HG02588 (cell line): ENCODE measurements at regions not wholly inside any gene's neighbourhood (a gene's known extent, or its start where the extent isn't known, plus 50 kb on each side); places are given as distances from the start of the nearest gene placed in this dataset.
"Not testable (repeated sequence)": the region's sequence is repeated elsewhere in the genome, so short reads cannot be mapped to it uniquely, and the experiment has no call there.

ENCODE experiments used
- ATAC-seq: cut with Tn5 transposase; IDR thresholded peaks from one replicate; pipeline ENCODE4 v1.9.1; 2021; ENCODE audit warnings: mild to moderate bottlenecking, moderate library complexity; ENCODE audit not compliant: unreplicated experiment

GRCh38 chrX:66914080-66914479, 275.2 kb upstream of the EDA2R start:
- ATAC-seq = no peak

DNA sequence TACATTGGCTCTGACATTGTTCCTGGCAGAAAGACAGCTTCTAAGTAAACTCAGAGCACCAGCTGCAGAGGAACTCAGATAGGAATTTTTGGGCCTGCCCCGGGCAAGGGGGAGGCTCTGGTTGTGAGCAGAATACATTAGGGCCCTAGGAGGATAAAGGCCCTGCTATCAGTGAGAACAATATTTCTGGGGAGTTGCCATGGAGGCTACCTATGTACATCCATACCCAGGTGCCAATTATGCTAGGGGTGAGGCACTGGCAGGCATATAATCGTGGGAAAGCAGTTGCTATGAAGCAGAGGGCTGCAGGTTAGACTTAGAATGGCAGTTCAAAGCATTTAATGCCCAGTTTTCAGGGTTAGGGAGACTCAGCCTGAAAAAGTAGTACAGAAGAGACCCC, 273.5 kb upstream of the EDA2R start:
- no peak for ATAC-seq

DNA sequence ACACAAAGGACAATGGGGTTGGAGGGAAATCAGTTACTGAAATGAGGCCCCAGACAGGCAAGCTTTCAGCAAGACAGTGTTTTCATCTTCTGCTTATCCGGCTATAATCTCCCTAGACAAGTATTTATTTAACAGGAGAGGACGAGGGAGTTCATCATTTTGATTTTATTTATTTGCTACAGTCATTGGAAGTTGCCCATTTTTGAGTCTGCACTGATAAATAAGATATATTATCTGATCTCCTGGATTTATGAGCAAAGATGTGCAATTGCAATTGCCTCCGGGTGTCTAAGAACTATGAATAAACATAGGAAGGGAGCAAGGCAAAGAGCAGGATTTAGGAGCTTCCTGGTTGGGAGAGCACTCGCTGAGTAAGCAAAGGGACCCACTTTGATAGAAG, 263.2 kb upstream of the EDA2R start:
- ATAC-seq = no peak

DNA sequence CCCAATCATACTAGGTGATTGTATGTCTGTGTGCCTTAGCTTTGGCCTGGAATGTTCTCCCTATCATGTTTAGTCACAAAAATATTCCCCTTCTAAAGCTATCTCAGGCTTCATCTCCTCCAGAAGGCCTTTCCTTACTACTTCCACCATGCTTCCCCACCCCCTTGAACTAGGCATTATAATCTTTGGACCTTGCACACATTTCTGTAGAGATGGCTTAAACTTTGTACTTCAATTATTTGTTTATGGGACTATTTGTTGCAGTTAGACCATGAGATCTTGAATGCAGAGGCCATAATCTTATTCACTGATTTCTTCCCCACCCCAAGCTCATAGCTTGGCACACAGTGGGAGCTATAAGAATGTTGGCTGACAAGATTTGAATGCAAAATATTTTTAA, 262.0 kb upstream of the EDA2R start:
- ATAC-seq = no peak

GRCh38 chrX:66892004-66892403, 253.1 kb upstream of the EDA2R start:
- ATAC-seq = no peak

DNA sequence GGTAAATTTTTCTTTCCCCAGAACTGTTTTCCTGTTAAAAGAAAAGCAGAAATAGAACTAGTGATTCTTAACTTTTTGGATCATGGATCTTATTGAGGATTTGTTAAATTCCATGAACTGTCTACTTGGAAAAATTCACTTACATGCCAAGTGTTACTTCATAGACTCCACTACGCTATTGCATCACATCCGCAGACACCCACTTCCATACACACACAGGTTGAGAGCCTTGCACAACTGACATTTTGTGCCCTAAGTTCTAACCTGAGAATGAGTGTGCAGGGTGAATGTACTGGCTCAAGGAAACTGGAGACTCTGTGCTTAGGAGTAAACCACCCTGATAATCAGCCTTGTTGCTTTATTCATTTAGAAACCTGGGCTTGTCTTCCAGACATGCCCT, 250.5 kb upstream of the EDA2R start:
- no peak for ATAC-seq

DNA sequence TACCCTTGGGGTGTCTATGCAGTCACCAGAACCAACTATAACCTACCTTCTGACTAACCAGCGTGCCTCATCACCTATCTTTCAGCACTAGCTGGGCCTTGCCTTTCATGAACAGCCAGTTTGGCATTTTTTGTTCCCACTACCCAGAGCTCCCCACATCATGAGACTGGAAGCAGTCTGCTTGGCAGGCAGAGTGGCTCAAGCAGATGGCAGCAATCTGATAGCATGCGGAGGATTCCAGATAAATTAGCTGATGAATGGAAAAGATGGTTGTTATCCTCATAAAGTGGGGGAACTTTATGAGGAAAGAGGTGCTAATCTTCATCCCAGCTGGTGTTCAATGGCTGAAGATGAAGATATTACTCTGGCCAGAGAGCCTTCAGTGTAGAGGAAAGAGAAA, 243.2 kb upstream of the EDA2R start:
- no peak for ATAC-seq

- ATAC-seq = no peak
Observed at GRCh38 chrX:66876776-66877175, 237.9 kb upstream of the EDA2R start.

- ATAC-seq = no peak
Observed at GRCh38 chrX:66872771-66873170, 233.9 kb upstream of the EDA2R start.

DNA sequence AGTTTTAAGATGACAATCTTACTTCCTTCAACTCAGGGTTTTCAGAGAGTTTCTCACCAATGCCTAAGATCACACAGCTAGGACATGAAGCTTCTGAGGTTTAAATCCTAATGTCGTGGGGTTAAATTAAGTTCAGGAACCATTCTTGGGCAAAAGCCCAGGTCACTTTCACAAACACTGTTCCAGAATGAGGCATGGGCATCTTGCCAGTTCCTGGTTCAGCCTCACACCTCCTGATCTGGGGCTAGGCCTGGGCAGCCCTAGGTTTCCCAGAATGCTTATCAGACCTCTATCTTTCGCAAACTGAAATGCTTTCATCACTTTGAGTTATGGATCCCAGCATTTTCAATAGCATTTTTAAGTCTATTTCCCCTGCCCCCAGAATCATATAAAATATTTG, 224.8 kb upstream of the EDA2R start:
- no peak for ATAC-seq

- peak; percentile 99 for ATAC-seq
Observed at GRCh38 chrX:66833426-66833825, 194.5 kb upstream of the EDA2R start.

DNA sequence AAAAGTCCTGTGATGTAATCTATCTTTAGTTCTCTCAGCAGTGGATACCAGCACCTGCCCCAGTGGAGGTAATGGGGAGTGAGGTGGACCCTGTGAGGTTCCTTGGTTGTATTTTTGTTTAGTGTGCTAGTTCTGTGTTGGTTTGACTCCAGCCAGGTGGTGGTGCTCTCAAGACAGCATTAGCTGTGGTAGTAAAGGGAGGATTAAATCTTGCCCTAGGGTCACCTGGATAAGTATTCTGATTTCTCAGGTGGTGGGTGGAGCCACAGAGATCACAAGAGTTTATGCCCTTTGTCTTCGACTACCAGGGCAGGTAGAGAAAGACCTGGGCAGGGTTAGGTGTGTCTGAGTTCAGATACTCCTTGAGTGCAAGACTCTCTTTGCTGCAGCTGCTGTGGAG, 176.3 kb upstream of the EDA2R start:
- no peak for ATAC-seq

- not testable (repeated sequence) for ATAC-seq
Observed at GRCh38 chrX:66794514-66794913, 155.6 kb upstream of the EDA2R start.

- no peak for ATAC-seq
Observed at GRCh38 chrX:66766318-66766717, 127.4 kb upstream of the EDA2R start.

- no peak for ATAC-seq
Observed at GRCh38 chrX:66760651-66761050, 121.8 kb upstream of the EDA2R start.

DNA sequence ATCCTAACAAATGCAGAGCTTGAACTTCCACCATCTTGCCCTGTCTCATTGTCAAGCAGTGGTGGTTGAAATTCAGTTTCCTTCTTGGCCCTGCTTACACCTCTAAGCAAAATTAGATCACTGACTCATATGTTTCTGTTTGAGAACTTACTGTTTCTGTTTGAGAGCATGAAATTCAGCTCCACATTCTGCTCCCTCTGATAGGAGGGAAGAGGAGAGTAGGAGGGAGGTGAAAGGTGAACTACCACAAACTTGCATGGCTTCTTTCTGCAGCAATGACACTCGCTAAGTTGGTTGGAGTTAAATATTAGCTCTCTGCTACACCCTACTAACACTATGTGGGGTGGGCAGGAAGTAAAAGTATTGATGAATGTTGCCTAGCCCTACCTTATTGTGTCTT, 117.8 kb upstream of the EDA2R start:
- ATAC-seq = peak; percentile 78

GRCh38 chrX:66751136-66751782, 112.4 kb upstream of the EDA2R start:
- ATAC-seq = no peak

DNA sequence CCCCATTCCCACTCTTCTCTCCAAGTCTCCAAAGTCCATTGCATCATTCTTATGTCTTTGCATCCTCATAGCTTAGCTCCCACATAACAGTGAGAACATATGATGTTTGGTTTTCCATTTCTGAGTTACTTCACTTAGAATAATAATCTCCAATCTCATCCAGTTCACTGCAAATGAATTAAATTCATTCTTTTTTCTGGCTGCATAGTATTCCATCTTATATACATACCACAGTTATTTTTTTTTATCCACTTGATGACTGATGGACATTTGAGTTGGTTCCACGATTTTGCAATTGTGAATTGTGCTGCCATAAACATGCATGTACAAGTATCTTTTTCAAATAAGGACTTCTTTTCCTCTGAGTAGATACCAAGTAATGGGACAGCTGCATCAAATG, 105.6 kb upstream of the EDA2R start:
- ATAC-seq = not testable (repeated sequence)

GRCh38 chrX:66731398-66731797, 92.5 kb upstream of the EDA2R start:
- peak; percentile 61 for ATAC-seq

- ATAC-seq = peak; percentile 84
Observed at GRCh38 chrX:66728818-66729271, 90.0 kb upstream of the EDA2R start.

GRCh38 chrX:66717926-66718325, 79.0 kb upstream of the EDA2R start:
- no peak for ATAC-seq

- no peak for ATAC-seq
Observed at GRCh38 chrX:66698273-66699204, 59.7 kb upstream of the EDA2R start.
